ENCODE measurements at regions not wholly inside any gene's neighbourhood (a gene's known extent, or its start where the extent isn't known, plus 50 kb on each side); places are given as distances from the start of the nearest gene placed in this dataset.
"Not testable (repeated sequence)": the region's sequence is repeated elsewhere in the genome, so short reads cannot be mapped to it uniquely, and the experiment has no call there.

DNA sequence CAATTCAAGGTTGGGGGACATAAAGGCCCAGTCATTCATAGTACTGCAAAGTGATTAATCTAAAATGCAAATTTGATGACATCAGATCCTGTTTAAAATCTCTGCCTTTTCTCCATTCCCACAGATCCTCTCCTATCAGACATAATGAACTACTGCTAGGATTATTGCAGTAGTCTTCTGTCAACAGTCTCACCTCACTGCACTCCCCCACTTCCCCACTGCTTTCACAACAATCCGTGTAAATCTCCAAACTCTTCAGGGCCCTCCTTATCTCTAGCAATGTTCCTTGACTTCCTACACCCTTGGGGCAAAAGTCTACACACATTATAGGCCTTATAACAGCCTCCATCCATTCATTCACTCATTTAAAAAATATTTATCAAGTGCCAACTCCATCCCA is 112.4 kb downstream of the KBTBD2 start:
- no peak overlapping the region for H3K4me3 ChIP-seq
- no peak overlapping the region for H3K27ac ChIP-seq
- no peaks in the 10 kb centered on the region for H3K4me1 ChIP-seq
- TF ChIP-seq Cebpa-rat (IDR thresholded peaks at IDR 0.05): no peak
- no peaks in the 10 kb centered on the region for H3K36me3 ChIP-seq
- H3K9me3 ChIP-seq: peaks cover 11% of the 10 kb centered on the region; the same call in 1 of the 2 replicates
- no peak overlapping the region for H3K4me2 ChIP-seq
- H4K20me1 ChIP-seq: no peaks in the 10 kb centered on the region
- H3K9ac ChIP-seq: no peak overlapping the region
- H3K27me3 ChIP-seq: no peaks in the 10 kb centered on the region

DNA sequence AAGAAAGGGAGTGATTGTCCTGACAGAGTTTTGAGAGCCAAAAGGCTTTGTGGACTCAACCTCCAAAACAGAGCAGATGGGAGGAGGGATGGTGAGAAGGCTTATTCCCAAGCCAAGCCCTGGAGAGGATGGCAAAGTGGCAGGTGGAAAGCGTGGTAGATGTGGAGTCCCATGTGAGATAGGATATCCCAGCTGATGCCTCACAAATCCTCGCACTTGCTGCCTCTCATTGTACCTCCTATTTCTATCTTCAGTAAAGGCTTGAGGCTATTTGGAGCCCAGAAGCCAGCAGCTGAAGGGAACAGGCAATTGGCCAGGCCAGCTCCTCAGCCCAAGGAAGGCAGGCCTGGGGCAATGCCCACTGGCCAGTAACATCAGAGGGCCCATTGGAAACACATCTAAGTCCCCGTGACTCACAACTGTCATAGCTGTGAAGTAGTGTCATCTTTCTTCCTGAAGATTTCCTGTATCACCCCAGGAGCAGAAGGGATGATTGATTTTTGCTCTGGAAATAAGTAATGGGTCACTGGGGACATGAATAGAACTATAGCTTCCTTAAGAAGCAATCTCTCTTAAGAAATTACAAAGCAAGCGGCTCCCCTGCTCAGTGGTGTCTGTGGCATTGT is 114.4 kb downstream of the KBTBD2 start:
- not testable (repeated sequence) for H3K27ac ChIP-seq, H3K9ac ChIP-seq, H3K4me1 ChIP-seq, H3K27me3 ChIP-seq, H3K36me3 ChIP-seq, H3K4me3 ChIP-seq, H3K4me2 ChIP-seq, H4K20me1 ChIP-seq, H3K9me3 ChIP-seq

- not testable (repeated sequence) for H3K36me3 ChIP-seq, H3K27ac ChIP-seq, H3K4me3 ChIP-seq, H3K4me2 ChIP-seq, H3K9me3 ChIP-seq, H4K20me1 ChIP-seq, H3K9ac ChIP-seq, H3K27me3 ChIP-seq, H3K4me1 ChIP-seq
These were observed 115.2 kb downstream of the KBTBD2 start for GRCh38 chr7:32776318-32776717.

DNA sequence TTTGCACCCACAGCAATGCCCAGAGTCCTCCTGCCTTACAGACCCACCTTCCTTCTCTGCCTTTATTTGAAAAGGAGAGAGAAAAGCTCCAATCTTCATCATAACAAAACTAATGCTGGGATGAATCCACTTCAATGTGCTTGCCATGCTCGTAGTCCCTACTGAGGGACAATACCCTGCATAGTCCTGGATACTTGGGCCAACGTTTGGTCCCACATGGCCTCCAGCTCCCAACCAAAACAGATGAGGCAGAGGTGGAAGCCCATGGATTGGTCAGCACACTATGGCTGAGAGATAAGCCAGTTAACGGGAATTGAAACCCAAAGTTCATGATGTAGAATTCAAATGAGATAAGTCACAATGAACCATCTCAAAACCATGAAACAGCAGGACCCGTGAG is 115.8 kb downstream of the KBTBD2 start:
- H3K27me3 ChIP-seq, H3K36me3 ChIP-seq, H3K4me1 ChIP-seq, H3K27ac ChIP-seq, H3K4me2 ChIP-seq, H4K20me1 ChIP-seq, H3K9me3 ChIP-seq, H3K4me3 ChIP-seq, H3K9ac ChIP-seq: not testable (repeated sequence)

DNA sequence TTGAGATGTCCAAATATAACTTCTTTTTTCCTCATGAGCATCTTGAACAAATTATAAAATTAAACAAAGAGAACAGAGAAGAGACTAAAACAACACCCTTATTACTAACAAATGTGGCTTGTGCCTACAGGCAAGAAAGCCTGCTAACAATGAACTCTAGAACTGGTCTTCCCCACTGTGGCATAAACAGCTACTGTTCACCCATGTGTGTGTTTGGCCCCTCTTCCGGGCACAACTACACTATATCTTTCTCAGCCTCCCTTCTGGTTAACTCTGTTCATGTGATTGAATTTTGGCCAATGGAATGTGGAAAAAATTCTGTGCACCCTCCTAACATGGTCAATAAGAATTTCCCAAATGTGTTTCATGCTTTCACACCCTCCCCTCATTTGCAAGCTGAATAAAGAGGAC is 117.0 kb downstream of the KBTBD2 start:
- Histone ChIP-seq H3K4me3 (no peak overlapping the region), H3K9me3 (no peaks in the 10 kb centered on the region), H3K4me2 (no peak overlapping the region), H3K9ac (no peak overlapping the region), H3K4me1 (no peaks in the 10 kb centered on the region), H3K36me3 (no peaks in the 10 kb centered on the region), H3K27me3 (no peaks in the 10 kb centered on the region), H4K20me1 (no peaks in the 10 kb centered on the region), H3K27ac (no peak overlapping the region)
- TF ChIP-seq Cebpa-rat (IDR thresholded peaks at IDR 0.05): no peak

- not testable (repeated sequence) for H3K9ac ChIP-seq
These were observed 122.6 kb downstream of the KBTBD2 start for GRCh38 chr7:32768866-32769510.

GRCh38 chr7:32768338-32768737 is 123.2 kb downstream of the KBTBD2 start:
- H3K9ac ChIP-seq, H3K36me3 ChIP-seq, H3K27me3 ChIP-seq, H3K4me3 ChIP-seq, H4K20me1 ChIP-seq, H3K27ac ChIP-seq, H3K4me1 ChIP-seq, H3K4me2 ChIP-seq: not testable (repeated sequence)
- peaks cover 11% of the 10 kb centered on the region; the same call in 1 of the 2 replicates for H3K9me3 ChIP-seq

More at GRCh38 chr7:32768866-32769510, 122.6 kb downstream of the KBTBD2 start:
- not testable (repeated sequence) for H3K4me1 ChIP-seq, H3K4me2 ChIP-seq, H3K4me3 ChIP-seq, H3K27ac ChIP-seq, H3K36me3 ChIP-seq, H4K20me1 ChIP-seq, H3K27me3 ChIP-seq
- peaks cover 11% of the 10 kb centered on the region; the same call in 1 of the 2 replicates for H3K9me3 ChIP-seq

GRCh38 chr7:32765649-32766251 is 125.8 kb downstream of the KBTBD2 start:
- peaks cover 17% of the 10 kb centered on the region for H3K9me3 ChIP-seq
- H3K27me3 ChIP-seq: peaks cover 30% of the 10 kb centered on the region
- H3K36me3 ChIP-seq, H3K4me3 ChIP-seq, H3K9ac ChIP-seq, H3K27ac ChIP-seq, H3K4me1 ChIP-seq, H3K4me2 ChIP-seq, H4K20me1 ChIP-seq: not testable (repeated sequence)

DNA sequence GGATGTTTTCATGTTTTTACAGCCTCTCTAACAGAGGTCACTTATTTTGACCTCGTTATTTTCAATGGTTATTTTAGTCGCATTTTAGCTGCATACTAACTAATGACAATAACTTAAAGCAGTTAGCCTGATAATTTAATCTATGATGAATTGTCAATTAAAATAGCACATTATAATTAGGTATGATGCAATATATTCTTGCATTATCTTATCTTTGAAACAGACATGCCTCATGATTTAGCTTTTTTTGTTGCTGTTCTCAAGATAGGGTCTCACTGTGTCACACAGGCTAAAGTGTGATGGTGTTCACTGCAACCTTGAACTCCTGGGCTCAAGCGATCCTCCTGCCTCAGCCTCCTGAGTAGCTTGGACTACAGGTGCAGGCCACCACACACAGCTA is 126.4 kb downstream of the KBTBD2 start:
- Histone ChIP-seq H3K4me3 (no peak overlapping the region), H4K20me1 (0 out of 2 replicates have a peak, but pooled peaks cover 5% of the 10 kb centered on the region), H3K9me3 (peaks cover 17% of the 10 kb centered on the region), H3K27me3 (peaks cover 30% of the 10 kb centered on the region), H3K36me3 (no peaks in the 10 kb centered on the region), H3K27ac (no peak overlapping the region), H3K9ac (no peak overlapping the region), H3K4me2 (no peak overlapping the region), H3K4me1 (no peaks in the 10 kb centered on the region)
- TF ChIP-seq Cebpa-rat (IDR thresholded peaks at IDR 0.05): no peak

GRCh38 chr7:32762925-32763293 is 128.7 kb downstream of the KBTBD2 start:
- Histone ChIP-seq H3K27me3 (peaks cover 30% of the 10 kb centered on the region), H3K9me3 (peaks cover 6% of the 10 kb centered on the region; the same call in 1 of the 2 replicates)

GRCh38 chr7:32762206-32762924 is 129.2 kb downstream of the KBTBD2 start:
- H3K36me3 ChIP-seq, H3K27ac ChIP-seq, H3K4me2 ChIP-seq, H4K20me1 ChIP-seq, H3K4me3 ChIP-seq, H3K9ac ChIP-seq, H3K9me3 ChIP-seq, H3K4me1 ChIP-seq: not testable (repeated sequence)
- H3K27me3 ChIP-seq: peaks cover 30% of the 10 kb centered on the region

More at GRCh38 chr7:32762925-32763293, 128.7 kb downstream of the KBTBD2 start:
- 0 out of 2 replicates have a peak, but pooled peaks cover 5% of the 10 kb centered on the region for H4K20me1 ChIP-seq
- TF ChIP-seq Cebpa-rat (IDR thresholded peaks at IDR 0.05): no peak
- H3K27ac ChIP-seq: no peak overlapping the region
- no peaks in the 10 kb centered on the region for H3K4me1 ChIP-seq
- H3K4me3 ChIP-seq: no peak overlapping the region
- H3K4me2 ChIP-seq: no peak overlapping the region
- no peaks in the 10 kb centered on the region for H3K36me3 ChIP-seq
- no peak overlapping the region for H3K9ac ChIP-seq
